ENCODE measurements at regions not wholly inside any gene's neighbourhood (a gene's known extent, or its start where the extent isn't known, plus 50 kb on each side); places are given as distances from the start of the nearest gene placed in this dataset.

DNA sequence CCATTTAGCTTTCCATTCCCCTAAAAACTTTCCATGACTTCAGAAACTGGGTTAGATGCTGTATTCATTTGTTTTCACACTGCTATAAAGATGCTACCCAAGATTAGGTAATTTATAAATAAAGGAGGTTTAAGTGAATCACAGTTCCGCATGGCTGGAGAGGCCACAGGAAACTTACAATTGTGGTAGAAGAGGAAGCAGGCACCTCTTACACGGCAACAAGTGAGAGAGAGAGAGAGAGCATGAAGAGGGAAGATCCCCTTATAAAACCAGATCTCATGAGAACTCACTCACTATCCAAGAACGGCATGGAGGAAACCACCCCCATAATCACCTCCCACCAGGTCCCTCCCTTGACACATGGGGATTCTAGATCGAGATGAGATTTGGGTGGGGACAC is 336.8 kb downstream of the TFEC start (continued):
- TF ChIP-seq HNRNPL (IDR thresholded peaks at IDR 0.05; ENCODE audit: low read depth, low read length) = no peak
- TF ChIP-seq BCL6 (CRISPR knock-in tag; IDR thresholded peaks at IDR 0.05) = no peak

DNA sequence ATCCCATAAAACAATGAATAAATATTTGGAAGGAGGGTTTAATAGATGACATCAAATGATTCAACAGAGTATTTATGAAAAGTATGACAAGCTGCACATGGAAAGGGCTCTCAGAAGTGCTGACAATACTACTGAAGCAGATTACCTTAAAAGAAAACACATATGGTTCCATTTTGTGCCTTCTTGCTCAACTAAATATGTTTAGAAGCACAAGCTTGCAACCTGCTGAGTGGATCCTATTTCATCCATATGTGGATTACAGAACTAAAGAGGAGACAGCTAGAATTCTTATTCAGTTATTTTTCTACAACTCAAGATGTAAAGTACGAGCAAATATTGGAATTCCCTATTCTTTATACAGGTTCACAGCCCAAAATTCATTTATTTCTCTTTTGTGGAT is 340.6 kb downstream of the TFEC start:
- in situ Hi-C loops (cut with MboI) = no loop called here
- no peaks in the 10 kb centered on the region for H3K9me1 ChIP-seq (ENCODE audit: control insufficient read depth, insufficient read depth, low read length)
- no peaks in the 10 kb centered on the region for H4K20me1 ChIP-seq (replicated peaks; ENCODE audit: control insufficient read depth, insufficient read depth, low read length)
- ATAC-seq = no peak
- H3K27ac ChIP-seq (ENCODE audit: extremely low read depth, low read depth, low read length) = no peak overlapping the region
- FAIRE-seq = no peak
- intact Hi-C loops (cut with micrococcal nuclease) = no loop called here
- BruUV-seq (replicated peaks) = no TSS peak
- no peak overlapping the region for H3K9ac ChIP-seq (ENCODE audit: insufficient read depth in 1 of 2, low read depth in 2 of 2, low read length in 2 of 2)
- 0% methylated on average over 1 of the region's 1 CpG for WGBS (ENCODE audit: insufficient coverage, low coverage, missing lambda C conversion rate)
- H3K4me2 ChIP-seq (ENCODE audit: insufficient read depth, low read length) = no peak overlapping the region
- H3K36me3 ChIP-seq (ENCODE audit: control insufficient read depth, insufficient read depth, low read length) = no peaks in the 10 kb centered on the region
- CTCF ChIA-PET (ENCODE audit: low intra/inter-chr PET ratio) = no interaction called here
- H3K4me1 ChIP-seq (replicated peaks in 1 of 2; ENCODE audit: control insufficient read depth in 2 of 2, insufficient read depth in 2 of 2, low read length in 2 of 2) = no peaks in the 10 kb centered on the region
- no peak for DNase-seq (ENCODE audit: extremely low read depth in 1 of 4, low spot score in 3 of 4)
- no peaks in the 10 kb centered on the region for H3K27me3 ChIP-seq (ENCODE audit: control insufficient read depth in 2 of 2, insufficient read depth in 2 of 2, low read length in 2 of 2)
- no peak overlapping the region for H2AFZ ChIP-seq (ENCODE audit: low read depth, low read length)
- POLR2A ChIA-PET = no interaction called here
- H3K79me2 ChIP-seq (ENCODE audit: control insufficient read depth, insufficient read depth, low read length) = no peaks in the 10 kb centered on the region
- H3K4me3 ChIP-seq = no peak overlapping the region
- H3K9me3 ChIP-seq (replicated peaks; ENCODE audit: control insufficient read depth, insufficient read depth, low read depth, low read length) = peaks cover 2% of the 10 kb centered on the region; the same call in 1 of the 2 replicates
- TF ChIP-seq ZNF76 (CRISPR knock-in tag; IDR thresholded peaks at IDR 0.05; ENCODE audit: borderline replicate concordance) (no peak), SRSF7 (optimal IDR thresholded peaks at IDR 0.05; ENCODE audit: low read depth, low read length) (no peak), ESRRA (IDR thresholded peaks at IDR 0.05; ENCODE audit: borderline replicate concordance, low read depth) (no peak), CC2D1A (IDR thresholded peaks at IDR 0.05) (no peak), KLF6 (CRISPR knock-in tag; IDR thresholded peaks at IDR 0.05; ENCODE audit: borderline replicate concordance) (no peak), SIRT6 (IDR thresholded peaks at IDR 0.05; ENCODE audit: low read depth, low read length) (no peak), MYC (IDR thresholded peaks at IDR 0.05; ENCODE audit: low read depth, low read length) (no peak), MYC (CRISPR knock-in tag; IDR thresholded peaks at IDR 0.05; ENCODE audit: borderline replicate concordance, low read depth) (no peak), MEF2A (IDR thresholded peaks at IDR 0.05; ENCODE audit: control insufficient read depth, low read depth, low read length) (no peak)
- TF ChIP-seq, protein P1, sequence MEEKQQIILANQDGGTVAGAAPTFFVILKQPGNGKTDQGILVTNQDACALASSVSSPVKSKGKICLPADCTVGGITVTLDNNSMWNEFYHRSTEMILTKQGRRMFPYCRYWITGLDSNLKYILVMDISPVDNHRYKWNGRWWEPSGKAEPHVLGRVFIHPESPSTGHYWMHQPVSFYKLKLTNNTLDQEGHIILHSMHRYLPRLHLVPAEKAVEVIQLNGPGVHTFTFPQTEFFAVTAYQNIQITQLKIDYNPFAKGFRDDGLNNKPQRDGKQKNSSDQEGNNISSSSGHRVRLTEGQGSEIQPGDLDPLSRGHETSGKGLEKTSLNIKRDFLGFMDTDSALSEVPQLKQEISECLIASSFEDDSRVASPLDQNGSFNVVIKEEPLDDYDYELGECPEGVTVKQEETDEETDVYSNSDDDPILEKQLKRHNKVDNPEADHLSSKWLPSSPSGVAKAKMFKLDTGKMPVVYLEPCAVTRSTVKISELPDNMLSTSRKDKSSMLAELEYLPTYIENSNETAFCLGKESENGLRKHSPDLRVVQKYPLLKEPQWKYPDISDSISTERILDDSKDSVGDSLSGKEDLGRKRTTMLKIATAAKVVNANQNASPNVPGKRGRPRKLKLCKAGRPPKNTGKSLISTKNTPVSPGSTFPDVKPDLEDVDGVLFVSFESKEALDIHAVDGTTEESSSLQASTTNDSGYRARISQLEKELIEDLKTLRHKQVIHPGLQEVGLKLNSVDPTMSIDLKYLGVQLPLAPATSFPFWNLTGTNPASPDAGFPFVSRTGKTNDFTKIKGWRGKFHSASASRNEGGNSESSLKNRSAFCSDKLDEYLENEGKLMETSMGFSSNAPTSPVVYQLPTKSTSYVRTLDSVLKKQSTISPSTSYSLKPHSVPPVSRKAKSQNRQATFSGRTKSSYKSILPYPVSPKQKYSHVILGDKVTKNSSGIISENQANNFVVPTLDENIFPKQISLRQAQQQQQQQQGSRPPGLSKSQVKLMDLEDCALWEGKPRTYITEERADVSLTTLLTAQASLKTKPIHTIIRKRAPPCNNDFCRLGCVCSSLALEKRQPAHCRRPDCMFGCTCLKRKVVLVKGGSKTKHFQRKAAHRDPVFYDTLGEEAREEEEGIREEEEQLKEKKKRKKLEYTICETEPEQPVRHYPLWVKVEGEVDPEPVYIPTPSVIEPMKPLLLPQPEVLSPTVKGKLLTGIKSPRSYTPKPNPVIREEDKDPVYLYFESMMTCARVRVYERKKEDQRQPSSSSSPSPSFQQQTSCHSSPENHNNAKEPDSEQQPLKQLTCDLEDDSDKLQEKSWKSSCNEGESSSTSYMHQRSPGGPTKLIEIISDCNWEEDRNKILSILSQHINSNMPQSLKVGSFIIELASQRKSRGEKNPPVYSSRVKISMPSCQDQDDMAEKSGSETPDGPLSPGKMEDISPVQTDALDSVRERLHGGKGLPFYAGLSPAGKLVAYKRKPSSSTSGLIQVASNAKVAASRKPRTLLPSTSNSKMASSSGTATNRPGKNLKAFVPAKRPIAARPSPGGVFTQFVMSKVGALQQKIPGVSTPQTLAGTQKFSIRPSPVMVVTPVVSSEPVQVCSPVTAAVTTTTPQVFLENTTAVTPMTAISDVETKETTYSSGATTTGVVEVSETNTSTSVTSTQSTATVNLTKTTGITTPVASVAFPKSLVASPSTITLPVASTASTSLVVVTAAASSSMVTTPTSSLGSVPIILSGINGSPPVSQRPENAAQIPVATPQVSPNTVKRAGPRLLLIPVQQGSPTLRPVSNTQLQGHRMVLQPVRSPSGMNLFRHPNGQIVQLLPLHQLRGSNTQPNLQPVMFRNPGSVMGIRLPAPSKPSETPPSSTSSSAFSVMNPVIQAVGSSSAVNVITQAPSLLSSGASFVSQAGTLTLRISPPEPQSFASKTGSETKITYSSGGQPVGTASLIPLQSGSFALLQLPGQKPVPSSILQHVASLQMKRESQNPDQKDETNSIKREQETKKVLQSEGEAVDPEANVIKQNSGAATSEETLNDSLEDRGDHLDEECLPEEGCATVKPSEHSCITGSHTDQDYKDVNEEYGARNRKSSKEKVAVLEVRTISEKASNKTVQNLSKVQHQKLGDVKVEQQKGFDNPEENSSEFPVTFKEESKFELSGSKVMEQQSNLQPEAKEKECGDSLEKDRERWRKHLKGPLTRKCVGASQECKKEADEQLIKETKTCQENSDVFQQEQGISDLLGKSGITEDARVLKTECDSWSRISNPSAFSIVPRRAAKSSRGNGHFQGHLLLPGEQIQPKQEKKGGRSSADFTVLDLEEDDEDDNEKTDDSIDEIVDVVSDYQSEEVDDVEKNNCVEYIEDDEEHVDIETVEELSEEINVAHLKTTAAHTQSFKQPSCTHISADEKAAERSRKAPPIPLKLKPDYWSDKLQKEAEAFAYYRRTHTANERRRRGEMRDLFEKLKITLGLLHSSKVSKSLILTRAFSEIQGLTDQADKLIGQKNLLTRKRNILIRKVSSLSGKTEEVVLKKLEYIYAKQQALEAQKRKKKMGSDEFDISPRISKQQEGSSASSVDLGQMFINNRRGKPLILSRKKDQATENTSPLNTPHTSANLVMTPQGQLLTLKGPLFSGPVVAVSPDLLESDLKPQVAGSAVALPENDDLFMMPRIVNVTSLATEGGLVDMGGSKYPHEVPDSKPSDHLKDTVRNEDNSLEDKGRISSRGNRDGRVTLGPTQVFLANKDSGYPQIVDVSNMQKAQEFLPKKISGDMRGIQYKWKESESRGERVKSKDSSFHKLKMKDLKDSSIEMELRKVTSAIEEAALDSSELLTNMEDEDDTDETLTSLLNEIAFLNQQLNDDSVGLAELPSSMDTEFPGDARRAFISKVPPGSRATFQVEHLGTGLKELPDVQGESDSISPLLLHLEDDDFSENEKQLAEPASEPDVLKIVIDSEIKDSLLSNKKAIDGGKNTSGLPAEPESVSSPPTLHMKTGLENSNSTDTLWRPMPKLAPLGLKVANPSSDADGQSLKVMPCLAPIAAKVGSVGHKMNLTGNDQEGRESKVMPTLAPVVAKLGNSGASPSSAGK (IDR thresholded peaks at IDR 0.05) = no peak
